Testis (tissue), 2 donors: ENCODE measurements at regions not wholly inside any gene's neighbourhood (a gene's known extent, or its start where the extent isn't known, plus 50 kb on each side); places are given as distances from the start of the nearest gene placed in this dataset.

ENCODE experiments used
- CTCF ChIP-seq, 3 experiments: fragments of 450-650 bp in 2 of 3; fragments of 200-600 bp in 1 of 3; sonication (generic) in 1 of 3; IDR thresholded peaks; one replicate each; pipeline ENCODE4 v1.5.1; 2016 to 2019; ENCODE audit warnings: antibody characterized with exemption in 3 of 3, mild to moderate bottlenecking in 2 of 3, moderate library complexity in 1 of 3
- POLR2A ChIP-seq: fragments of 450-650 bp; IDR thresholded peaks from one replicate; pipeline ENCODE4 v1.6.1; 2017; ENCODE audit warnings: antibody characterized with exemption, mild to moderate bottlenecking, moderate library complexity

DNA sequence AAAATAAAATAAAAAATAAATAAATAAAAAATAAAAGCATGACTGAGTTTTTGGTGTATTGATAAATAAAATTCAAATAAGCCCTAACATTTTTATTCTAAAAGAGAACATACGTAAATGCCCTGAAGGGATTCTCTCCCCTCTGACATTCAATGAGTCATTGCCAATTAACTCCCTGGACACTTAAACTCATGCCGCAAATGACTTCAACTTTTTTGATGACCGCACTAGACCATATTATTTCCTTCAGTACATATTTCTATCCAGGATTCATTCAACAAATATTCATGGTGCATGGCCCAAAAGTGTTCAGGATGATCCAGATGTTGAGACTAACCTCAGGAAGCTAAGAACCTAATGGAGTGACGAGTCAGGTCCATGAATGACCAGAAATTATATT is 195.9 kb upstream of the LRRN1 start:
- TF ChIP-seq POLR2A (no peak), CTCF (IDR thresholded peaks at IDR 0.05) (no peak)
